PFSK-1 (cell line): ENCODE measurements at regions not wholly inside any gene's neighbourhood (a gene's known extent, or its start where the extent isn't known, plus 50 kb on each side); places are given as distances from the start of the nearest gene placed in this dataset.

Experiments used
- FOXP2 ChIP-seq: optimal IDR thresholded peaks from 2 replicates; pipeline ENCODE3; 2011; ENCODE audit warnings: borderline replicate concordance, control low read depth, inconsistent platforms; ENCODE audit not compliant: insufficient read depth; ENCODE audit errors: extremely low read length, extremely low read depth
- POLR2AphosphoS5 ChIP-seq: IDR thresholded peaks from 2 replicates; pipeline ENCODE4 v1.6.1; 2012; ENCODE audit warnings: low read depth, mild to moderate bottlenecking, control low read depth, low read length, moderate library complexity
- TAF1 ChIP-seq: IDR thresholded peaks from 2 replicates; pipeline ENCODE4 v1.6.1; 2012; ENCODE audit warnings: low read length, control low read depth, borderline replicate concordance; ENCODE audit not compliant: insufficient read depth

- TF ChIP-seq POLR2AphosphoS5 (no peak), FOXP2 (no peak), TAF1 (no peak)
These were observed 107.3 kb upstream of the DCN start for GRCh38 chr12:91289906-91290305.
